GM19328 (cell line): ENCODE measurements at regions not wholly inside any gene's neighbourhood (a gene's known extent, or its start where the extent isn't known, plus 50 kb on each side); places are given as distances from the start of the nearest gene placed in this dataset.
"Not testable (repeated sequence)": the region's sequence is repeated elsewhere in the genome, so short reads cannot be mapped to it uniquely, and the experiment has no call there.

ENCODE experiments used
- ATAC-seq: cut with Tn5 transposase; IDR thresholded peaks from one replicate; pipeline ENCODE4 v1.9.1; 2021; ENCODE audit warnings: mild to moderate bottlenecking, moderate library complexity; ENCODE audit not compliant: unreplicated experiment

GRCh38 chr14:62455446-62455845 is 589.8 kb downstream of the KCNH5 start:
- no peak for ATAC-seq

- ATAC-seq = no peak
These were observed 582.3 kb downstream of the KCNH5 start for GRCh38 chr14:62462988-62463387.

- no peak for ATAC-seq
These were observed 576.3 kb downstream of the KCNH5 start for GRCh38 chr14:62468946-62469345.

- ATAC-seq = no peak
These were observed 574.3 kb downstream of the KCNH5 start for GRCh38 chr14:62470935-62471334.

- no peak for ATAC-seq
These were observed 554.1 kb downstream of the KCNH5 start for GRCh38 chr14:62491146-62491545.

DNA sequence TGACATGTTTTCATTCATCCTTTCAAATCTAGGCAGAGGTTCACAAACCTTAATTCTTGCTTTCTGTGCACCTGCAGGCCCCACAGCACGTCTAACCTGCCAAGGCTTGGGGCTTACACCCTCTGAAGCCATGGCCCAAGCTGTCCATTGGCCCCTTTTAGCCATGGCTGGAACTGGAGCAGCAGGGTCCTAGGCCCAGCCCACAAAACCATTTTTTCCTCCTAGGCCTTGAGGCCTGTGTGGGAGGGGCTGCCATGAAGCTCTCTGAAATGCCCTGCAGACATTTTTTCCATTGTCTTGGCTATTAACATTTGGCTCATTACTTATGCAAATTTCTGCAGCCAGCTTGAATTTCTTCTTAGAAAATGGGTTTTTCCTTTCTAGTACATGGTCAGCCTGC is 547.5 kb downstream of the KCNH5 start:
- ATAC-seq = no peak

DNA sequence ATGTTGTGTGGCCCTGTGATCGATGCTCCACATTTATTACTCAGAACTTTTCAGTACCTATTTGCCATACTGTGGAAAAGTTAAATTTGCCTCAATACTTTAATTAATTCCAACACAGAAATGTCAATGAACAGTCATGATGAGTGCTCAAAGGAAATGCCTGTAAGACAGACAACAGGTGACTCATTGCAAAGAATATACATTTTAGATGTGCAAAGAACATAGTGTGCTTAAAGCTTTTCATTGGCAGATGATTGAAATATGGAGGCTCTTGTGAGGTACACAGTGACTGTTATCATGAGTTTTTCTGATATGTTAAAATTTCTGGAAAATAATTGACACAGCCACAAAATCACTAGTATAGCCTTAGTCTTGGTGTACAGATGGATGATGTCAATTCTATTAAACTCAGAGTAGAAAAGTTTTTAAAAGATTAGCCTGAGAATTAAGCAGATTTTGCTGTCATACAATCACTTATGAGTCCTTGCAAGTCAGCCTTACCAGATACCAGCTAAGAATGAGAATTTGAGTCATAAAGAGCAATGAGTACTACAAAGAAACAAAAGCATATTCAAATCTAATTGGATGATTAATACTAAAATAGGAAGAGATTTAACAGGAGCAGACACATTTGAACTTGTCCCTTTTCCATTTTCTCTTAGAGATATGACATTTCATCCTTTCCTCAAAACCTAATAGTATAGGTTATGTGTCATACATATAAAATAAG is 544.1 kb downstream of the KCNH5 start:
- no peak for ATAC-seq

DNA sequence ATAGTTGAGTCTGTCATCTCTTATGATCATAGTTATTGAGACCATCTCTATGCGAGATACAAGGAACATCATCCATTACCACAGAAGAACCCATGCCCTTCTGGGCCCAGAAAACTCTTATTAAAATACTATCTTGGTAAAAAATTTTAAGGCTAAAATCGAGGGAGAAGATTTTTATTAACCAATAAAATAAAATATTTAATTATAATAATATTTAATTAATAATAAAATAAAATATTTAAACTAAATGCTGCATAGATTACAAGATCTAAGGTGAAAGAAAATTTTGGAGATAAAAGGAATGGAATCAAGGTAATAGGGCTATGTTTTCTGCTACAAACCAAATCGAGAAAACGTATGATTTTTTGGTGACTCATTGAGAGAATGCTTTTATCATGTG is 540.2 kb downstream of the KCNH5 start:
- ATAC-seq = no peak

DNA sequence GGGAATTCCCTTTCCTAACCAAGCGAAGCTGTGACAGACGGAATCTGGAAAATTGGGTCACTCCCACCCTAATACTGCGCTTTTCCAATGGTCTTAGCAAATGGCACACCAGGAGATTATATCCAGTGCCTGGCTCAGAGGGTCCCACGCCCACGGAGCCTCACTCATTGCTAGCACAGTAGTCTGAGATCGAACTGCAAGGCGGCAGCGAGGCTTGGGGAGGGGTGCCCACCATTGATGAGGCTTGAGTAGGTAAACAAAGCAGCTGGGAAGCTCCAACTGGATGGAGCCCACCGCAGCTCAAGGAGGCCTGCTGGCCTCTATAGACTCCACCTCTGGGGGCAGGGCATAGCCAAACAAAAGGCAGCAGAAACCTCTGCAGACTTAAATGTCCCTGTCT is 523.9 kb downstream of the KCNH5 start:
- ATAC-seq = not testable (repeated sequence)

GRCh38 chr14:62528296-62528695 is 517.0 kb downstream of the KCNH5 start:
- no peak for ATAC-seq

DNA sequence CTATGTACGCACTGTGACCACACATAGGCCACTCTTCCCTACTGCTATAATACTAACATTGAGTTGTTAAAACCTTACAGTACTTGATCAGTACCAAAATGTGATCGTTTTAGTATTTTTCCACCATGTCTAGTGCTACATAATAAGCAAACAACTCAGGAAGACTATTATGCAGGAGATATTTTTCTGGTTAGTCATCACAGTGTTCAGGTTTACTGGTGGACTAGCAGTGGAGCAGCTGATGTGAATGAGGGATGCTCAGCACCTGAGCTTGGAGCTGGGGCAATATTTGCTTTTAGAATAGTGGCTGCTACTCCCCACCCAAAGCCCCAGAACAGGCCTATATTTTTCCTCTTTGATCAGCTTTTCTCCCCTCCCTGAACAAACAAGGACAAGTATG is 513.1 kb downstream of the KCNH5 start:
- ATAC-seq = no peak

DNA sequence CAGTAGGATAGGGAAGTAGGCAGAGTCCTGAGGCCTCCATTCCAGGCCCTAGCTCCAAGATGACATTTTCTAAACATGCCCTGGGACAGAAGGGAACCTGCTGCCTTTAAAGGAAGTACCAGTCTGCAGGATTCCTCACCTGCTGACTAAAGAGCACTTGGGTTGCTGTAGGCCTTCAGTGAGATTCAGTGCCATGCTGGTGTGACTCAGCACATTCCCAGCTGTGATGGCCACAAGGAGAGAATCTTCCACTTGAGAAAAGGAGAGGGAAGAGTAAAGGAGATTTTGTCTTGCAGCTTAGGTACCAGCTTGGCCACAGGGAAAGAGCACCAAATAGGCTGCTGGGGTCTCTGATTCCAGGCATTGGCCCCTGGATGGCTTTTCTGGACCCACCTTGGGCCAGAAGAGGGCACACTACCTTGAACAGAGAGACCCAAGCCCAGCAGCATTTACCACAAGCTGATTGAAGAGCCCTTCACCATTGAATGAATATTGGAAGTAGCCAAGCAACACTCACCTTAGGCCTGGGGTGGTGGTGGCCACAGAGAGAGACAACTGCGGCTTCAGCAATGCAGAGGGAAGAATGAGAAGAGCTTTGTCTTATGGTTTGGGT is 498.3 kb downstream of the KCNH5 start:
- no peak for ATAC-seq

- no peak for ATAC-seq
These were observed 487.8 kb downstream of the KCNH5 start for GRCh38 chr14:62557416-62557815.

DNA sequence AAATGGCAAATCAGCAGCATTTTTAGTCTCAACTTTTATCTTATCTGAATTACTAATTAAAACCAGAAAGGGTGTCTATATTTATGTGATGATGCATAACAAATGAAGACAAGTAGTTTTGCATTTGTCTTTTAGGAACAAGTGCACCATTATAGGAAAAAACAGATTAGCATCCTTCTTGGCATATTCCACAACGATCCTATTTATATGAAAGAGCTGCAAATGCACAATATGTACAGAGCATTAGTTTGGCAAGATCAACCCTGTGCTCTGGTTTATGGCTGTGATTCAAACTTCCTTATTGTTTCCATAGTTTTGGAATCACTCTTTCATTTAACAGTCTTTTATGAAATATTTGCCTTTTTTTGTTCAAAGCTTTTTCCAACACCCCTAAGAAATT is 486.8 kb downstream of the KCNH5 start:
- ATAC-seq = no peak

DNA sequence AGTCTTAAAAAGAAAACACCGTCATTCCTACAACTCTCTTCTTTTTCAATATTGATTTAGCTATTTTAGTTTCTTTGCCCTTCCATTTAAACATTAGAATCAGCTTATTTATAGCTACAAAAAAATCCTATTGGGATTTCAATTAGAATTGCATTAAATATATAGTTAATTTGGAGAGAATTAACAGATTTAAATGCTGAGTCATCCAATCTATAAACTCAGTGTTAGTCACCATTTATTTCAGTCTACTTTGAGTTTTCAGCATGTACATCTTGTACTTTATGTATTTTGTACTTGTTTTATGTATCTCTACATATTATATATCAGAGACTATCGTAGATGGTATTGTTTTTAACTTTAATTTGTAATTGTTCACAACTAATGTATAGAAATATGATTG is 460.0 kb downstream of the KCNH5 start:
- ATAC-seq = no peak

GRCh38 chr14:62592877-62593276 is 452.4 kb downstream of the KCNH5 start:
- no peak for ATAC-seq

DNA sequence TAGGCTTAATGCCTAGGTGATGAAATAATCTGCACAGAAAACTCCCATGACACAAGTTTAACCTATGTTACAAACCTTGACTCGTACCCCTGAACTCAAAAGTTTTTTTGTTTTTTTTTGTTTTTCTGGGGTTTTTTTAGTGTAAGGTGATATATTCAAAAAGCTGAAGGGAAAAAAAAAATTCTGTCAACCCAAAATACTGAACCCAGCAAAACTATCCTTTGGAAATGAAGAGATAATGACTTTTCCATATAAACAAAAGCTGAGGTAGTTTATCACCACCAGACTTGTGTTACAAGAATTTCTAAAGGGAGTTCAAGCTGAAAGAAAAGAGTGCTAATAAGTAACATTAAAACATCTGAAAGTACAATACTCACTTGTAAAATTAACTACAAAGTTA is 448.1 kb downstream of the KCNH5 start:
- no peak for ATAC-seq

DNA sequence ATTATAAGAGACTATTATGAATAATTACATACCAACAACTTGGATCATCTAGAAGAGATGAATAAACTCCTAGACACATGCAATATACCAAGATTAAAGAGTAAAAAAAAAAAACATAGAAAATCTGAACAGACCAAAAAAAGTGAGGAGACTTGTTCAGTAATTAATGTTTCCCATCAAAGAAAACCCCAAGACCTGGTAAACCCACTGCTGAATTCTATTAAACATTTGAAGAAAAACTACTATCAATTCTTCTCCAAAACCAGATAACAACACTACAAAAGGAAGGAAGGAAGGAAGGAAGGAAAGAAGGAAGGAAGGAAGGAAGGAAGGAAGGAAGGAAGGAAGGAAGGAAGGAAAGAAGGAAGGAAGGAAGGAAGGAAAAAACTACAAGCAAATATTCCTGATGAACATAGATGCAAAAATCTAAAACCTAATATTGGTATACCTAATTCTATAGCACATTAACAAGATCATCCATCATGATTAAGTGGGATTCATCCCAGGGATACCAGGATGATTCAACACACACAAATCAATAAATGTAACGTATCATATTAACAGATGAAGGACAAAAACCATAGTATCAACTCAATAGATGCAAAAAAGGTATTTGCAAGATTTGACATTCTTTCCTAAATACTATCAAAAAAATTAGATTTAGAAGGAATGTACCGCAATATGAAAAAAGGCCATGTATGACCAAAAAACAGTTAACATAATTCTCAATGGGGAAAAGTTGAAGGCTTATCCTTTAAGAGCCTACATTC is 445.5 kb downstream of the KCNH5 start:
- ATAC-seq = no peak

DNA sequence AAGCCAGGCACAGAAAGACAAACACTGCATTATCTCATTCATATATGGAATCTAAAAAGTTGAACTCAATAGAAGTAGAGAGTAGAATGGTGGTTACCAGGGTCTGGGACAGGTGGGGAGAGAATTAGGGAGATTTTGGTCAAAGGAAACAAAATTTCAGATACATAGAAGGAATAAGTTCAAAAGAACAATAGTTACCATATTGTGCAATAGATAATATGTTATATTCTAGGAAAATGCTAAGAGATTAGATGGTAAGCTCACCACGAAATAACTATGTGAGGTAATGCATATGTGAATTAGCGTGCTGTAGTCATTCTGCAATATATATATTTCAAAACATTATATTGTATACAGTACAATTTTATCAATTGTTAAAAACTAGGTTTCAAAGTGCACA is 442.5 kb downstream of the KCNH5 start:
- ATAC-seq = no peak

GRCh38 chr14:62604524-62604923 is 440.7 kb downstream of the KCNH5 start:
- no peak for ATAC-seq

GRCh38 chr14:62614122-62614521 is 431.1 kb downstream of the KCNH5 start:
- ATAC-seq = no peak

GRCh38 chr14:62616668-62617067 is 428.6 kb downstream of the KCNH5 start:
- no peak for ATAC-seq
